ENCODE measurements at regions not wholly inside any gene's neighbourhood (a gene's known extent, or its start where the extent isn't known, plus 50 kb on each side); places are given as distances from the start of the nearest gene placed in this dataset.
A peak's percentile ranks its signal among the peaks of the same experiment; 100 is the strongest.

DNA sequence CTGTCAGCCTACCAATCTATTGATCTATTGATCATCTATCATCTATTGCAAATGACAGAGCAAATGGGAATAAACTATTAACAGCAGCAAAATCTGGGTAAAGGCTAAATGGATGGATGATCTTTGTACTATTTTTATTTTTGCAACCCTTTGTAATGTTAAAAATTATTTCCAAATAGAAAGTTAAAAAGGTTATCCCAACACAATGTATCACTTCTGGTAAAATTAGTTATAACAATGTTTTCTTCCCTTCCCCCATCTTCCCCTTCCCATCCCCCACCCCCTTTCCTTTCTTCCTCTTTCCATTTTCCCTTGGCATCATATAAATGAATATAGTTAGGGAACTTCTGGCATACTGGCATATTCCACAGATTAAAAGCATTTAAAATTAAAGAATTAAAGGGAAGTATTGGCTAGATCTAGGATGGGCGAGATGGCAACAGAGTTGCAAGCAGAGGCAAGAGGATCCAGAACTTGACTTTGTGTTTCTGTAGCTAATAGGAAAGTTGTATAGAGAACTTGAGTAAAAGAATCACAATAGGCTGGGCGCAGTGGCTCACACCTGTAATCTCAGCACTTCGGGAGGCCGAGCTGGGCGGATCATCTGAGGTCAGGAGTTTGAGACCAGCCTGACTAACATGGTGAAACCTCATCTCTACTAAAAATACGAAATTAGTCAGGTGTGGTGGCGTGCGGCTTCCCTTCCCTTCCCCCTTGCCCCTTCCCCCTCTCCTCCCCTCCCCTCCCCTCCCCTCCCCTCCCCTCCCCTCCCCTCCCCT lies 66.6 kb upstream of the TAF11L2 start:
- DNase-seq (ENCODE audit: low read depth) = no peak

DNA sequence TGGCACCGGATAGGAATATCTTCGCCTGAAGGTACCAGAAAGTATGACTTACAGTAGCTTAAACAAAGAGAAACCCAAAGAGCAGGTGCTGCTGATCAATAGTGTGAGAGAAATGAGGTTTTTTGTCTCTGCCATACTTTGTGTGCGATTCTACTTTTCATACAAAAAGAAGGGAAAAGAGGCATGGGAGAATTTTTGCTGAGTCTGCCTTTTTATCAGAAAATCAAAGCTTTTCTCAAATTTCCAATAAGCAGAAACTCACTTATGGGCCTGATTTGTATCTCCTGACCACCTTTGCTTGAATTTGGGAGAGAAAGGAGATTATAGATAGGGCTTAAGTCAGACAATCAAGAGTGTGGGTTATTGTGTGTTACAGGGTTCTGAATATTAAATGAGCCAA lies 65.5 kb upstream of the TAF11L2 start:
- DNase-seq (ENCODE audit: low read depth) = no peak

DNA sequence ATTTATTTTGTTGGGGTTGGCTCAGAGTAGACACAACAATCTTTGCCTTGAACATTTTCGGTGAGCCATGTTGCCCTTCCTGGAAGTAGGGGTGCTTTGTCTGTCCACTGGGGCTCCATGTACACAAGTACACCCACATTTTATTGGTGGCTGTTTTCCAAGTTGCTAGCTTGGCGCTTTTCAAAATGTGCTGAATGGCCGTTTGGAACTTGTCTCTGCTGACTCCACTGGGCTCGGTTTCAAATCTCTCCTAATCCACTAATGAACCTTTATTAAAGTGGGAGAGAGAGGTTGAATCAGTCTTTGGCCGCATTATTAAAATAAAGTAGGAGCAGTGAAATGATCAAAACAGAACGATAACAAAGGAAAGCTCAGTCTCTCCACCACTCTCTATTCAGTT lies 64.6 kb upstream of the TAF11L2 start:
- DNase-seq (ENCODE audit: low read depth) = no peak

DNA sequence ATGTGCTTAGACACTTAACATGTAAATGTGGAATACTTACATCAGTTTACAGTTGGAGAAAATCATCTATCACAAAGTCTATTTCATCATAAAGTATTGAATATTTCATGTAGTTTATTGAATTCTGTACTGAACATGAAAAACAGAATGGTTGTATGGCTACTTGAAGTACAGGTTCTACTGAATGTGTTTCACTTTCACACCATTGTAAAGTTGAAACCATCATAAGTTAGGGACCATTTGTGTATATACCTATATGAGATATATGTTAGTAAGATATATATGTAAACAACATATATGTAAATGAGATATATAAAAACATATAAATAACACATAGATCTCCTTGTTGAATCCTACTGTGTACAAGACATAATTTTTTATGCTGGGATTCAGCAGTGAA lies 63.0 kb upstream of the TAF11L2 start:
- no peak for DNase-seq (ENCODE audit: low read depth)

DNA sequence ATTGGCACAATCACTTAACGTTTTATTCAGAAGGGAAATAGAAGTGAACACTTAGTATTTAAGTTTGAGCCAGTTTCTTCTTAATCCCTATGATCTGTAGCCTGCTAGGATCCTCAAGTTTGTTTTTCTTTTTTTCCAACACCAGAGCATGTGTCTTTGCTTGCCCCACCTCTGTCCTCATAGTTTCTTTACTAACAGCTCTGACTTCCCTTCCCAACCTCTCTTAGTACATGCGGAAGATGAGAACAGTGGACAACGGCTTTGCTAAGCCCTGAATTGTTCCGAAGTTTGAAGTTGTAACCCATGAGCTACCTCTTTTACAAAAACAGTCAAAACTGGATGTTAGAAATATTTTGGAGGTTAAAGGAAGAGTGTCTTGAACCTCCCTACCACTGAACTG lies 61.7 kb upstream of the TAF11L2 start:
- no peak for DNase-seq (ENCODE audit: low read depth)

DNA sequence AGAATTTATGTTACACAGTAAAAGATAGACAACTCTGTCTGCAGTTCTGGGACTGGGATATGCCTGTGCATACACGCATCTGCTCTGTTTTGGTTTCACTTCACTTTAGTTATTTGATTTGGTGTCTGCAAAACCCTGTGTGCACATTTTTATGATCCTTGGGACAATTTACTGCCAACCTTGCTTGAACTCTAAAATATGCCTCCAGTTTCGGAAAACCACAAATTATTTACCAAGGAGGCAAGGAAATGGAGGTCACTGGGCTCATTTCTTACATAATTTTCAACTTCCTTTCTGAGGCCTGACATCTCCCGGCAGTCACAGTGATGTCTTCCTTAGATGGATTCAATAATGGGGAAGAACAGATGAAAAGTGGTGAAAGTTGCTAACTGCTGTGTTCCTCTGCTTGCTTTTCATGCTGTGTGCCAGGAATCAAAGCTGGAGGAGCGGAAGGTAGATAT lies 61.2 kb upstream of the TAF11L2 start:
- DNase-seq (ENCODE audit: low read depth) = no peak

DNA sequence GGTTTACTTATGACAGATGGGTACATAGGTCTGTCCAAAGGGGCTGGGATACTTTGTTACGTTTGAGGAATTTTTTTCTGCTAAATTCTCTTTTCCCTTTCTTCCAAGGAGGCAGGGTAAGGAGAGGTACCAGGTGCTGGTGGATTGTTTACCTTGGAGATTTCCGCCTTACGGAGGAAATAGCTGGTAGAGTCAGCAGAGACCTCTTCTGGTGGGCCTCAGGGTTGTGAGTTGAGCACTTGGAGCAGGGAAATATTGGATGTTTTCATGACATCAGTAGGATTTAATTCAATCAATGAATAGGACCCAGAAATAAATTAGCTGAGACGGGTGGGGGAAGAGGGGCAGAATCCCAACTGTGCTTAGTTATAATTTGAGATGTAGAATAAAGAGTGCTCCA lies 60.0 kb upstream of the TAF11L2 start:
- DNase-seq (ENCODE audit: low read depth) = no peak

DNA sequence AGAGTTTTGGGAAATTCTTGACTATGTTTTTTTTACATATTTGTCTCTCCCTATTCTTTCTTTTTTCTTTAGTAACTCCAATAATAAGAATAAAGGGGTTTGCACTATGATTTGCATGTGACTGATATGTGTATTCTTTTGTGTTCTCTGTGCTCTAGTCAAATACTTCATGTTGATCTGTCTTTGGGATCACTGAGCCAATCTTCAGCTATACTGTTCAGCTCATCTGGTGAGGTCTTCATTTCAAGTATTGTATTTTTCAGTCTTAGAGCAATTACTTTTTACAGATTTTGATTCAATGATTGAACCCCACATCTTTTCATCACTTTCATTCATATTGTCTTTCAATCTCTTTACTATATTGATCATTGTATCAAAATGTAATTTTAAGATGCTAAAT lies 58.1 kb upstream of the TAF11L2 start:
- DNase-seq (ENCODE audit: low read depth) = no peak

DNA sequence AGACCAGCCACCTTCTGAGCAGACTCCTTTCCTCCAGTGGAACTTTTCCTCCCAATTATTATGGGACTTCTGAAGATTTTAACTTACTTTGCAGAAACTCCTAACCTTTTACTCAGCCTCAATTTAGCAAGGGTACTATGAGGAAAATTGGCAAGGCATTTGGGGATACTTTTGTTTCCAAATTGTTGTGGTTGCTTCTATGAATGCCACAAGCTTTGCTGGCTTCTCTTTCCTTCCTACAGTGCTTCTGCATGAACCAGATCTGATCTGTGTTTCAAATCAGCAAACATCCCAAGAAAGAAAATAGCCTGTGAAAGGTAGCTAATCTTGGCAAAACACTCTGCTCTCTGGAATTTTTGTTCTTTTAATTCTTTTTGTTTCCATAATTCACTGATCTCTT lies 57.3 kb upstream of the TAF11L2 start:
- DNase-seq (ENCODE audit: low read depth) = peak; percentile 25

DNA sequence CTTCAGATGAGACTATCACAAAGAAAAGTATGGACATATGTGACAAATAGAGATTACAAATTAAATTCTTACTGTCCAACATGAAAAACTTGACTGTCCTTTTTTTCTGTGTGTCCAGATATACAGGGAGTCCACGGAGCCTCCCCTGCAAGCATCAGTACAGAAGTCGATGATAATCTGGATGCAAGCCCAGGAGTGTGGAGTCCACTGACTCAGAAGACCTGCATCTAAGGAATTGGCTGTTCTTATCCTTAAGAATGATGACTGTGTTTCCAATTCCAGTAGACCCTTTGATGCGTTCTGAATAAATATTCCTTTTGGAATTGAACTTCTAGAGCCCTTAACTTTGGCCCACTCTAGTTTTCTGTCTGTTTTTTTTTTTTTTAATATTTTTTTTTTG lies 56.7 kb upstream of the TAF11L2 start:
- peak; percentile 55 for DNase-seq (ENCODE audit: low read depth)

DNA sequence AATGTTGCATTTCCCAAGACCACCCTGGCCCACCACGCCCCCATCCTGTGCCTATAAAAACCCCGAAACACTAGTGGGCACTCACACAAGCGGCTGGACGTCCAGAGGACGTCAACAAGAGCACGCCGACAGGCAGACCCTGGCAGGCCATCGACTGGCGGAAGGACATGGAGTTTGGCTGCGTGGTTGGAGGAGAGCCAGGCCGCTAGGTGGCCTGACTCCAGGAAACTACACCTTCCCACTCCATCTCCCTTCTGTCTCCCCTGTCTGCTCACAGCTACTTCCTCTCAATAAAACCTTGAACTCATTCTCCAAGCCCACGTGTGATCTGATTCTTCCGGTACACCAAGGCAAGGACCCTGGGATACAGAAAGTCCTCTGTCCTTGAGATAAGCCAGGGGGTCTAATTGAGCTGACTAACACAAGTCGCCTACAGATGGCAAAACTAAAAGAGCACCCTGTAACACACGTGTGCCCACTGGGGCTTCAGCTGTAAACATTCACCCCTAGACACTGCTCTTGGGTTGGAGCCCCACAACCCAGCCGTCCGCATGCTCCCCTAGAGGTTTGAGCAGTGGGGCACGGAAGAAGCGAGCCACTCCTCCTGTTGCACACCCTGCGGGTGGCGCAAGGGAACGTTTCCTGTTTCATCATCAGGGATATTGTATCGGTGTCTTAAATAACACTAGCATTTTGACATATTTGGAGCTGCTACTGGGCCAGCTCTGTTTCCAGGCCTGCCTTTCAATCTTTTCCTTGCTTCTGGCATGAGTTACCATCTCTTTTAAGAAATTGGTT lies 54.5 kb upstream of the TAF11L2 start:
- DNase-seq (ENCODE audit: low read depth) = no peak

DNA sequence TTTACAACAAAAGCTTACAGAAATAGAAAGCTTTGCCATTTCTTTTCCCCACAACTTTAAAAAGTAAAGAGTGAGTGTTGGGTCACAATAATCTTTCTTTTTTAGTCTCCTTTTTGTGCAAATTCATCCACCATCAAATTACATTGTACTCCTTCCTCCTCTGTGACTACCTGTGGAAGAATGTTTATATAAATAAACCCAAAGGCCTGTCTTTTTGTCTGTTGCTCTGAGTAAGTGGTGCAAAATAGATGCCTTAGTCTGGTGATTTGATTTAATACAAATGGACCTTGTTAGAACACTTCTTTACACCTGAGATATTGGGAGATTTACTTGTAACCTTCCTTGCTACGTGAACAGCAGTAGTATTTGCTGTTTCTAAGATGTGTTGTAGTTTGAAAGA lies 53.5 kb upstream of the TAF11L2 start:
- DNase-seq (ENCODE audit: low read depth) = no peak

DNA sequence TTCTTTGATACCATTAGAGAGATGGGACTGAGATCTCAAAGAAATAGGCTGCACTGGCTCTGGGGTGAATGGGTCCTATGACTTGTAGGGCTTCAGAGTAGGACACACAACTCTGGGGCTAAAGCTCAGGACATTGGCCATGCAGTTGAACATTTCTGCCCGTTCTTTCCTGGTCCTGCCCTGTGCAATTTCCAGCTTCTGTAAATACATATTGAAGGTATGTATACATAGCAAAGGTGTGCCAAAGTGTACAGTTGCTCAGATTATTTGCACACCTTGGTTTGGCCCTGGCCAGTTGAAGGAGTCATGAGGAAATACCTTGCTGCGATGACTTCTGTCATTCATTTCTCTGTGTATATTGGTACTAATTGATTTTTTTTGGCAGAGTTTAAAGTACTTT lies 52.8 kb upstream of the TAF11L2 start:
- DNase-seq (ENCODE audit: low read depth) = no peak

Data from fibroblast of gingiva (primary cell).